Transverse colon (tissue), 3 donors: ENCODE measurements at regions not wholly inside any gene's neighbourhood (a gene's known extent, or its start where the extent isn't known, plus 50 kb on each side); places are given as distances from the start of the nearest gene placed in this dataset.

Experiments
- CTCF ChIP-seq, 5 experiments: fragments of 200-600 bp in 3 of 5; fragments of 450-650 bp in 2 of 5; sonication (generic) in 3 of 5; IDR thresholded peaks; 1 replicate in 2 of 5; 2 replicates in 3 of 5; pipeline ENCODE4 v1.5.1; 2016 to 2017; ENCODE audit warnings: antibody characterized with exemption in 5 of 5, inconsistent platforms in 3 of 5, mild to moderate bottlenecking in 2 of 5, moderate library complexity in 1 of 5
- POLR2A ChIP-seq: fragments of 450-650 bp; IDR thresholded peaks from one replicate; pipeline ENCODE4 v1.6.1; 2016; ENCODE audit warnings: antibody characterized with exemption, mild to moderate bottlenecking, moderate library complexity

- TF ChIP-seq POLR2A: no peak
- peak; percentile 73 to 89 (median 76) for TF ChIP-seq CTCF (IDR thresholded peaks at IDR 0.05)
Observed at GRCh38 chr12:13534645-13535398, 338.3 kb downstream of the EMP1 start.
